Muscle of back (tissue), 3 donors: ENCODE measurements at regions not wholly inside any gene's neighbourhood (a gene's known extent, or its start where the extent isn't known, plus 50 kb on each side); places are given as distances from the start of the nearest gene placed in this dataset.

Experiments
- DNase-seq, 3 donors: peaks; one replicate each; pipeline versions ENCODE4 v3.0.0 to v3.0.0-alpha.2; 2013

- peak in 1 of 3 donors; percentile 64 for DNase-seq
Observed at GRCh38 chr6:44062771-44063560, 64.3 kb downstream of the MRPL14 start.

- DNase-seq, result no peak
Observed at GRCh38 chr6:44062105-44062770, 65.0 kb downstream of the MRPL14 start.

- DNase-seq, result no peak
Observed at GRCh38 chr6:44061375-44062104, 65.7 kb downstream of the MRPL14 start.

GRCh38 chr6:44060612-44061374, 66.5 kb downstream of the MRPL14 start:
- no peak for DNase-seq

GRCh38 chr6:44059359-44060346, 67.6 kb downstream of the MRPL14 start:
- no peak for DNase-seq

- peak; percentile 85 to 96 (median 91) for DNase-seq
Observed at GRCh38 chr6:44058617-44059358, 68.5 kb downstream of the MRPL14 start.

- peak; percentile 46 to 71 (median 63) for DNase-seq
Observed at GRCh38 chr6:44057931-44058616, 69.2 kb downstream of the MRPL14 start.

GRCh38 chr6:44057238-44057930, 69.9 kb downstream of the MRPL14 start:
- no peak for DNase-seq

- DNase-seq, result peak; percentile 71 to 81 (median 71)
Observed at GRCh38 chr6:44056392-44057237, 70.6 kb downstream of the MRPL14 start.

- DNase-seq, result peak in 1 of 3 donors; percentile 70
Observed at GRCh38 chr6:44054721-44055559, 72.3 kb downstream of the MRPL14 start.

- peak in 1 of 3 donors; percentile 86 for DNase-seq
Observed at GRCh38 chr6:44053760-44054556, 73.3 kb downstream of the MRPL14 start.

GRCh38 chr6:44053106-44053756, 74.0 kb downstream of the MRPL14 start:
- DNase-seq, result no peak

GRCh38 chr6:44052419-44053023, 74.7 kb downstream of the MRPL14 start:
- peak; percentile 58 to 83 (median 62) for DNase-seq

GRCh38 chr6:44051515-44051914, 75.7 kb downstream of the MRPL14 start:
- peak in 1 of 3 donors; percentile 52 for DNase-seq
